ENCODE measurements at regions not wholly inside any gene's neighbourhood (a gene's known extent, or its start where the extent isn't known, plus 50 kb on each side); places are given as distances from the start of the nearest gene placed in this dataset.

DNA sequence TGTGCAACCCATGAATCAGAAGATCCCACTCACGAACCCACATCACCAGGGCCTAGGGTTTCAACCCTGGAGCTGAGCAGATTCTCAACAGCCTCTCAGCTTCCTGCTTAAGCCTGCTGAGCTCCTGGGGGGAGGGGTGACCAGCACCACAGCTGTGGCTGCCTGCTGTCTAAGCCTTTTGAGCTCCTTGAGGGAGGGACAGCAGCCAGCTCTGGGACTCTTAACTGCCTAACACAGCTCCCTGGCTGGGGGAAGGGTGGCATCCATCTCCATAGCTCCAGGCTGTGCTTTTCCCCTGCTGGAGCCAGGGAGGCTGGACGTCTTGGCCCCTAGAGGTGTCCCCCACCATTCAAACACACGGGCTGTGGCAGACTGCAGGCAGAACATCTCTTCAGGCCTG is 250.3 kb downstream of the DMAC1 start:
- Histone ChIP-seq H3K4me2 (ENCODE audit: low read length) (no peak overlapping the region), H3K79me2 (ENCODE audit: insufficient read depth, low read depth, low read length) (no peaks in the 10 kb centered on the region), H3K9me2 (ENCODE audit: insufficient read depth, low read length) (no peaks in the 10 kb centered on the region), H3K4me3 (ENCODE audit: low read depth, low read length, poor library complexity, severe bottlenecking) (no peak overlapping the region), H3K27ac (ENCODE audit: low read depth, low read length, poor library complexity, severe bottlenecking) (no peak overlapping the region), H4K20me1 (ENCODE audit: insufficient read depth, low read length) (no peaks in the 10 kb centered on the region), H3K9me3 (ENCODE audit: low read length) (no peaks in the 10 kb centered on the region), H3K36me3 (ENCODE audit: insufficient read depth, low read length) (no peaks in the 10 kb centered on the region), H3K4me1 (ENCODE audit: insufficient read depth, low read length, poor library complexity, severe bottlenecking) (no peaks in the 10 kb centered on the region), H2AFZ (ENCODE audit: low read length) (no peak overlapping the region)
- BruUV-seq (replicated peaks) = no TSS peak
- POLR2A ChIA-PET = interaction anchor here (0.5 kb wide), 1 partner anchor 1999 kb away, joined by 3 read pairs; no protein-coding TSS in a partner anchor
- TF ChIP-seq, protein P1, sequence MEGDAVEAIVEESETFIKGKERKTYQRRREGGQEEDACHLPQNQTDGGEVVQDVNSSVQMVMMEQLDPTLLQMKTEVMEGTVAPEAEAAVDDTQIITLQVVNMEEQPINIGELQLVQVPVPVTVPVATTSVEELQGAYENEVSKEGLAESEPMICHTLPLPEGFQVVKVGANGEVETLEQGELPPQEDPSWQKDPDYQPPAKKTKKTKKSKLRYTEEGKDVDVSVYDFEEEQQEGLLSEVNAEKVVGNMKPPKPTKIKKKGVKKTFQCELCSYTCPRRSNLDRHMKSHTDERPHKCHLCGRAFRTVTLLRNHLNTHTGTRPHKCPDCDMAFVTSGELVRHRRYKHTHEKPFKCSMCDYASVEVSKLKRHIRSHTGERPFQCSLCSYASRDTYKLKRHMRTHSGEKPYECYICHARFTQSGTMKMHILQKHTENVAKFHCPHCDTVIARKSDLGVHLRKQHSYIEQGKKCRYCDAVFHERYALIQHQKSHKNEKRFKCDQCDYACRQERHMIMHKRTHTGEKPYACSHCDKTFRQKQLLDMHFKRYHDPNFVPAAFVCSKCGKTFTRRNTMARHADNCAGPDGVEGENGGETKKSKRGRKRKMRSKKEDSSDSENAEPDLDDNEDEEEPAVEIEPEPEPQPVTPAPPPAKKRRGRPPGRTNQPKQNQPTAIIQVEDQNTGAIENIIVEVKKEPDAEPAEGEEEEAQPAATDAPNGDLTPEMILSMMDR (conservative IDR thresholded peaks at IDR 0.05; ENCODE audit: low read length) = no peak
- no peak for TF ChIP-seq EZH2phosphoT487 (IDR thresholded peaks at IDR 0.05; ENCODE audit: borderline replicate concordance, low read depth, low read length)
- CTCF ChIA-PET (ENCODE audit: unreplicated experiment) = no interaction called here
- no peak for DNase-seq (ENCODE audit: low spot score)
- intact Hi-C loops (cut with micrococcal nuclease; ENCODE audit: unreplicated experiment) = no loop called here

DNA sequence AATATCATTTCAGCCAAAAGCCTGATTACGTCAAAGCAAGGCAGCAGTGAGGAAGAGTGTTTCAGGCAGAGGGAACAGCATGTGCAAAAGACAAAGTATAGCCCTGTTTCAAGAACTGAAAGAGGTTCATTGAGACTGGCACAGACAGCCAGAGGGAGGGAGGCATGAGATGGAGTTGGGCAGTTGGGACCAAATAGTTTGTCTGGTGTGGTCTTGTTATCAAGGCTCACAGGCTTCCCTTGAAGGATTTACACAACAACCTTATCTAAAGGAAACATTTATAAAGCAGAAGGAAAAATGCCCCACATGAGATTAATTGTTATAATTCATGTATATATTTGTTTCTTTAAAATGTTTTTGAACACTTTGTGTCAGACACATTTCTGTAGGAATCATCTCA is 253.3 kb downstream of the DMAC1 start:
- CTCF ChIA-PET (ENCODE audit: unreplicated experiment) = no interaction called here
- H3K4me2 ChIP-seq (ENCODE audit: low read length) = no peak overlapping the region

More for the DNA sequence above, 253.3 kb downstream of the DMAC1 start:
- Histone ChIP-seq H3K79me2 (ENCODE audit: insufficient read depth, low read depth, low read length) (no peaks in the 10 kb centered on the region), H3K4me3 (ENCODE audit: low read depth, low read length, poor library complexity, severe bottlenecking) (no peak overlapping the region), H3K4me1 (ENCODE audit: insufficient read depth, low read length, poor library complexity, severe bottlenecking) (no peaks in the 10 kb centered on the region), H3K9me3 (ENCODE audit: low read length) (no peaks in the 10 kb centered on the region), H2AFZ (ENCODE audit: low read length) (no peak overlapping the region), H3K36me3 (ENCODE audit: insufficient read depth, low read length) (no peaks in the 10 kb centered on the region), H3K9me2 (ENCODE audit: insufficient read depth, low read length) (no peaks in the 10 kb centered on the region), H3K27ac (ENCODE audit: low read depth, low read length, poor library complexity, severe bottlenecking) (no peak overlapping the region), H4K20me1 (ENCODE audit: insufficient read depth, low read length) (no peaks in the 10 kb centered on the region)
- BruUV-seq (replicated peaks) = no TSS peak
- POLR2A ChIA-PET = interaction anchor here (1.2 kb wide), 1 partner anchor 10 kb away, joined by 3 read pairs; no protein-coding TSS in a partner anchor
- TF ChIP-seq EZH2phosphoT487 (IDR thresholded peaks at IDR 0.05; ENCODE audit: borderline replicate concordance, low read depth, low read length) = no peak
- TF ChIP-seq, protein P1 (conservative IDR thresholded peaks at IDR 0.05; ENCODE audit: low read length) = no peak
- intact Hi-C loops (cut with micrococcal nuclease; ENCODE audit: unreplicated experiment) = no loop called here
- no peak for DNase-seq (ENCODE audit: low spot score)
